ENCODE measurements at regions not wholly inside any gene's neighbourhood (a gene's known extent, or its start where the extent isn't known, plus 50 kb on each side); places are given as distances from the start of the nearest gene placed in this dataset.
"Not testable (repeated sequence)": the region's sequence is repeated elsewhere in the genome, so short reads cannot be mapped to it uniquely, and the experiment has no call there.

DNA sequence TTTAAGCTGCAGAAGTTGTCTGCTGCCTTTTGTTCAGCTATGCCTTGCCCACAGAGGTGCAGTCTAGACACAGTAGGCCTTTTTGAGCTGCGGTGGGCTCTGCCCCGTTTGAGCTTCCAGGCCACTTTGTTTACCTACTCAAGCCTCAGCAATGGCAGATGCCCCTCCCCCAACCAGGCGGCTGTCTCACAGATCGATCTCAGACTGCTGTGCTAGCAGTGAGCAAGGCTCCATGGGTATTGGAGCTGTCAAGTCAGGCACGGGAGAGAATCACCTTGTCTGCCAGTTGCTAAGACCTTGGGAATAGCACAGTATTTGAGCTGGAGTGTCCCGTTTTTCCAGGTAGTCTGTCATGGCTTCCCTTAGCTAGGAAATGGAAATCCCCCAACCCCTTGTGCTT lies 587.8 kb upstream of the CLINT1 start:
- DNase-seq (ENCODE audit: low read depth), result not testable (repeated sequence)

DNA sequence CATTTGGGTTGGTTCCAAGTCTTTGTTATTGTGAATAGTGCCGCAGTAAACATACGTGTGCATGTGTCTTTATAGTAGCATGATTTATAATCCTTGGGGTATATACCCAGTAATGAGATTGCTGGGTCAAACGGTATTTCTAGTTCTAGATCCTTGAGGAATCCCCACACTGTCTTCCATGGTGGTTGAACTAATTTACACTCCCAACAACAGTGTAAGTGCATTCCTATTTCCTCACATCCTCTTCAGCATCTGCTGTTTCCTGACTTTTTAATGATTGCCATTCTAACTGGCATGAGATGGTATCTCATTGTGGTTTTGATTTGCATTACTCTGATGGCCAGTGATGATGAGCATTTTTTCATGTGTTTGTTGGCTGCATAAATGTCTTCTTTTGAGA lies 580.3 kb upstream of the CLINT1 start:
- DNase-seq (ENCODE audit: low read depth), result not testable (repeated sequence)

- DNase-seq (ENCODE audit: low read depth), result no peak
Observed at GRCh38 chr5:158436271-158437065, 577.5 kb upstream of the CLINT1 start.

DNA sequence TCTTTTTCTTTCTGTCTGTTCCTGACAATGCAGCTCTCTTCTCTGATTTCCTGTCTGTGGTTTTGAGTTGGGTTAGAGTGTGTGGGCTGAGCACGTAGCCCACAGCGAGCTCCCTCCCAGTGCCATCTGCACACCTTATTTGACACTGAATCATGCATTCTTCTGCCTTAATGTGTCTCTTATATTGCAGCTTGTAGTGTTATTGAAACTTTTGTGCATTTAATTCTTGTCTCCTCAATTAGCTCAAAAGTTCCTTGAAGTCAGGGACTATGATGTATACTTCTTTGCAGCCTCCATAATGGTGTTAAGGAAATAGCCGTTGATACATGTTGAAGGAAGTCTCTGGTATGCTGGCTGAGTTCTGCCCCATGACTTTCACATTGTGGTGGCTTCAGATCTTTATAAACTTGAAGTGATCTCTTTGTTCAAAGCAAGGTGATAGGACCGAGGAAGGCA lies 576.2 kb upstream of the CLINT1 start:
- no peak for DNase-seq (ENCODE audit: low read depth)

DNA sequence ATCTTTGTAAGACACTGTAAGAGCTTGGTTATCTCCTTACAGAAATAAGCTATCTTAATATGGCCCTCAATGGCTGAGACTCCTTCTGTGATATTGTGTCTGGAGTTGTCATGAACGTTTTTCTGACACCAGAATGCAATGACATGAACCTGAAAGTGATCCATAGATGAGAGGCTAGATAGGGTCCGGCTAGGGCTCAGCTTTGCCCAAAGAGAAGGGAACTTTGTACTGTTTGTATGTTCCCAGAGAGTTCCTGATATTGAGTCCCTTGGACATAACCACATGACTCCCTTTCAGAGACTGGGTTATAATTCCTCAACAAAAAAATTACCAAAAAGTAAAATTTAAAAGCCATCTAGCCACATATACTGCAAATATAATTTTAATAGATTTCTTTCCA lies 575.8 kb upstream of the CLINT1 start:
- DNase-seq (ENCODE audit: low read depth), result no peak

DNA sequence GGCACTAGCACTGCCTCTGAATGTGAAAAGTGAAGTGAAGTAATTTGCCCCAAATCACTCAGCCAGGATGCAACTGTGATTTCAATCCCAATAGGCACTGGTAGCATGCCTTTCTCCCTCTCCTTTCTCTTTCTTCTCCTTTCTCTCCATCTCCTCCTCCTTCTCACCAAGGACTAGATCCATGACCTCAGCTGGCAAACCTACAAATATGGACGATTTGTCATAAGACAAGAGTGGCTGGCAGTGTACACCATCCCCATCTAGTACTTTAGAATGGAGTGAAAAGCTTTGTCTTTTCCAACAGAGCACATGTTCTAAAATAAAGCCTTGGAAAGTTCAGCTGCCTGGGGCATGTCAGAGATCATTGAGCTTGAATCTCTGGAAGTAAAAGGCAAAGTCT lies 574.7 kb upstream of the CLINT1 start:
- no peak for DNase-seq (ENCODE audit: low read depth)

DNA sequence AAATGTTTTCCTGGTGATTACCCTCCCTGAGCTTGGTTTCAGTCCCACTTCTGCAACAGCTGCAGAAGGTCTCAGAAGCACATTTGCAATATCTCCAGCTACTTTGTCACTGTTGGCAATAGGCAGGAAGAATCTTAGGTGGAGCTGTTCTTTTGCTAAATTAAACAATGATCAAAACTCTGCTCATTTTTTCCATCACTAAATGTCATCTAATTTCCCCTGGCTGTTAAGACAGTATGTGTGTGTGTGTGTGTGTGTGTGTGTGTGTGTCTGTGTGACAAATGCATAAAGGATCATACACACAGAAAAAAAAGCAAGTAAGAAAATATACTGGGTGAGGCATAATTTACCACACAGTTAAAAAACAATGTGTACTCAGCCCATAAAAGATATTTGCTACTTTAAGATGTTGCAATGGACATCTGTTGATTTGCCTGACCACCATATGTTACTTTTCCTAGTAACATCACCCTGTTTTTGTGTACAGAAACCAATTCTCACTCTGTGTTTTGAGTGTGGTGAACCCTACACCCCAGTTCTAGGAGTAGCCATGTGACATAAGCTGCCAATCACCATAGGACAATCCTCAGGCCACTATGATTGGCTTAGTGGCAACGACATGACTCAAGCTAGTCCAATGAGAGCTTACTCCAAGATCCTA lies 572.6 kb upstream of the CLINT1 start:
- DNase-seq (ENCODE audit: low read depth), result no peak

GRCh38 chr5:158430798-158431167 lies 571.8 kb upstream of the CLINT1 start:
- no peak for DNase-seq (ENCODE audit: low read depth)

DNA sequence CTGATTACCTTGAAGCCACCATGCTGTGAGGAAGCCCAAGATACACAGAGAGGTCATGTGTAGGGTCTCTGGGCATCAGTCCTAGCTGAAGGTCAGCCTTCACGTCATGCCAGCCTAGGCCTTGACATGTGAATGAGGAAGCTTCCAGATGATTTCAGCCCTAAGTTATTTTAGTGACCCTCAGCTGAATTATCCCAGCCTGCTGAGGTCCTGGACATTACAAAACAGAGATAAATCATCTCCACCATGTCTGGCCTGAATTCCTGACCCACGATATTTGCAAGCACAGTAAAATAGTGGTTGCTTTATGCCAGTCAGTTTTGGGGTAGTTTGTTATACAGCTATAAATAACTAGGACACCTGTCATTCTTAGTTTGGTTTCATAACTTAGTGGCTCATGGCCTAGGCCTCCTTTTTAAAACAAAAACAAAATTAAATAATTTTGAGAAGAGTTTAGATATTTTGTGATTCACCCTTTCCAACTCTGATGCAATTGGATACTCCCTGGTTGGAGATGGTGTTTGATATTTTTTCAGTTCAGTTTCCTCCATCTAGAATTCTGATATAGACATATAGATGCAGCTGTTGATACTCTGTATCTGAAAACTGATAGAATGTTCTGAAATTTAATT lies 571.3 kb upstream of the CLINT1 start:
- no peak for DNase-seq (ENCODE audit: low read depth)

DNA sequence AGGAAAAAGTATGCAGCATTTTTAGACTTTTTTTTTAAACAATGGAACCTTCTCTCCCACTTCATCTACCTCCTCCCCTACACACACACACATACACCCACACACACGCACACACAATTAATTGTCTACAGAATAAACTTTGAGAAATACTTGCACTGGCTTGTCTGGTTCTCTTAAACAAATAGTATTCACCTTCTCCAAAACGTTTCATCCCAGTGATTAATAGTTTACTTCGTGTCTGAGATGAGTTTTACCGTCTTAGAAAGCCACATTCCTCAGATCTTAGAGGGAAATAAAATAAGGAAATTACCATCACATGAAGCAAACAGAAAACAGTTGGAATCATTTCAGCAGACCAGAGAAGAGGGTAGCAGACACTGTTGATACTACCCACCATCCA lies 570.6 kb upstream of the CLINT1 start:
- DNase-seq (ENCODE audit: low read depth), result no peak

- no peak for DNase-seq (ENCODE audit: low read depth)
Observed at GRCh38 chr5:158423623-158424200, 564.8 kb upstream of the CLINT1 start.

- no peak for DNase-seq (ENCODE audit: low read depth)
Observed at GRCh38 chr5:158422653-158423515, 563.9 kb upstream of the CLINT1 start.

- no peak for DNase-seq (ENCODE audit: low read depth)
Observed at GRCh38 chr5:158421319-158421718, 562.4 kb upstream of the CLINT1 start.

GRCh38 chr5:158419186-158419585 lies 560.2 kb upstream of the CLINT1 start:
- no peak for DNase-seq (ENCODE audit: low read depth)

DNA sequence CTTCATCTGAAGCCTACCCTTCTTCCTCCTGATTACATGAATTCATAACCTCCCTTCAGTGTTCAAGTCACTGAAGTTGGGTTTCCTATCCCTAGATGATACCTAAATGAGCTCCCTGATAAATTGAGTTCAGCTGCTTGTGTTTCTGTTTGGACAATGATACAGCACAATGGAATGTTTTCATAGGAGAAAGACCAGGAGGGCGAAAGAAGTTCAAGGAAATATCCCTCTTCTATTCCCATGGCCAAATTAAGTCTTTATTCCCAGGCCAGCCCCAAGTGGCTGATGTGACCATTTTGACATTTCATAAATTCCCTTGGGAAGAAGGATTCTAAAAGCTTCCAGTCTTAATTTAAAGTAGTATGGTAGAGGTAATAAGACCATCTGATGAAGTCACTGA lies 555.8 kb upstream of the CLINT1 start:
- DNase-seq (ENCODE audit: low read depth), result no peak

DNA sequence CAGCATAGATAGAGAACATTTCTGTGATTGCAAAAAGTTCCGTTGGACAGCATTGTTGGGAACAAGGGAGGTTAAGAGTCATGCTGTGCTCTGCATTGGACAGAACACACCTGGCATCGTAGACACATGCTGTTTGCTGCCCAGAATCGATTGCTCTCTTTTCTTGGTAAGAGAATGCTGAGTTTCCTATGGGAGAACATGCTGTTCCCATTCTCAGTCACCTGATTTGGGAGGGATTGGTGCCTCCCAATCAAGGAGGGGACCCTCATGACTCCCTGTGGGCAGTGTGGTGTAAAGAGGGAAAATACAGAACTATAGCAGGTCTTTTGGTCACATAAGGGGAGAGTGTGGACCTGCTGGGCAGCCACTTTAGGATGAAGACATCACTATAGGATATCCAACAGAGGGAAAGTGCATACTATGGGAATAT lies 555.4 kb upstream of the CLINT1 start:
- no peak for DNase-seq (ENCODE audit: low read depth)

GRCh38 chr5:158413122-158413680 lies 554.3 kb upstream of the CLINT1 start:
- no peak for DNase-seq (ENCODE audit: low read depth)

- no peak for DNase-seq (ENCODE audit: low read depth)
Observed at GRCh38 chr5:158410976-158411375, 552.0 kb upstream of the CLINT1 start.

- DNase-seq (ENCODE audit: low read depth), result no peak
Observed at GRCh38 chr5:158409507-158409906, 550.6 kb upstream of the CLINT1 start.

DNA sequence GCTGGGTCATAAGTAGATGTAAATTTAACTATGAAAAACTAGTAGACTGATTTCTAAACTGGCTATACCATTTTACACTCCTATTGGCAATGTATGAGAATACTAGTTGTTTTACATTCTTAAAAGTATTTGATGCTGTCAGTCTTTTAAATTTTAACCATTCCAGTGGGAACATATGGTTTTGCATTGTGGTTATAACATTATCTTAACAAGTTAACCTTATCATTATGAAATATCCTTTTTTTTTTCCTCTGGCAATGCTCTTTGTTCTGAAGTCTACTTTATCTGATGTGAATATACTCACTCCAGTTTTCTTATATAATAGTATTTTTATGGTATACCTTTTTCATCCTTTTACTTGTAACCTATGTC lies 548.9 kb upstream of the CLINT1 start:
- DNase-seq (ENCODE audit: low read depth), result no peak

Measured in stimulated activated CD8-positive, alpha-beta memory T cell treated with anti-CD3 and anti-CD28 coated beads, Interleukin-15, amount 100 ng/mL, for 24 hours (primary cell).